C4-2B (cell line): ENCODE measurements at regions not wholly inside any gene's neighbourhood (a gene's known extent, or its start where the extent isn't known, plus 50 kb on each side); places are given as distances from the start of the nearest gene placed in this dataset.

Experiments
- H3K27ac ChIP-seq: fragments of 450-650 bp; 2 replicates; pipeline ENCODE4 v1.5.1; 2017
- ZFX ChIP-seq: fragments of 450-650 bp; IDR thresholded peaks from 2 replicates; pipeline ENCODE4 v1.6.1; 2017
- TF ChIP-seq, protein P1 (sequence below): fragments of 450-650 bp; conservative IDR thresholded peaks from 2 replicates; pipeline ENCODE4 v1.5.1; 2017; ENCODE audit warnings: mild to moderate bottlenecking

DNA sequence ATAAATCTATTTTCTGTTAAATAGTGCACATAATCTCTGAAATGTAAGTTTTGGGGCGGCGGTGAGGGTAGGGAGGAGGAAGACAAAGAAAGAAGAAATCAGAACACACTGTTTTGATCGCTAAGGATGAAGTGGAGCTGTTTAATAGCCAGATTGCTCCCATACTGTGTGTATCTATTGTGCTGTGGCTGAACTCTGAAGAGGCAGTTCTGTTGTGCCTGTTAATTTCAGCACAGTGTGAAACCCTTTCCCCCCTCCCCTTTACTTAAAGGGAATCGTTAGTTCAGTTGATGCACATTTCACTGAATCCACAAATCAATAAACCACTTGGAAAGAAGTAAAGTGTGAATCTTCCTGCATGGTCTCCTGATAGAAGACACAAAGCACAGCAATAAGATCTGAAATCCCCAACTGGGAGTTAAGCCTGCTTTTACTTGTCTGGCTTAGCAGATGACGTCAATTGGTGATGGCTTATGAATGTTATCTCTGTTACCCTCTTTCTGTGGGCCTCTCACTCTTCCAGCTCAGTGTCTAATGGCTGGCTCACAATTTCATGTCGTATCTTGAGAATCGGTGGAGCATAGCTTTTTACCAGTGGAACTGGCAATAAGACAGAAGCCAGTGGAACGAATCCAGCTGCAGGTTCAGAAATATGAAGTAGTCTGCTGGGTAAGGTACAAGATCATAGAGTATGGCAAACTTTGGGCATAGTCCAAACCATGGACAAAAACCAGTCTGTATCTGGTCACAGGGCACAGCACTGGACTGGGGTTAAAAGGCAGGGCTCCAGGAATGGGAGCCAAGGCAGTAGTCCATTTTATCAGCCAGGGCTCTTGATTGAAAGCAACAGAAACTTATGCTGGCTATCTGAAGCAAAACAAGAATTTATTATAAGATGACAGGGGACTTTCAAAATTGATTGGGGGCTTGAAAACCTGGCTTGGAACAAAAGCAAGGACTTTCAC lies 413.5 kb upstream of the SEL1L start:
- no peak overlapping the region for H3K27ac ChIP-seq
- no peak for TF ChIP-seq ZFX
- TF ChIP-seq, protein P1, sequence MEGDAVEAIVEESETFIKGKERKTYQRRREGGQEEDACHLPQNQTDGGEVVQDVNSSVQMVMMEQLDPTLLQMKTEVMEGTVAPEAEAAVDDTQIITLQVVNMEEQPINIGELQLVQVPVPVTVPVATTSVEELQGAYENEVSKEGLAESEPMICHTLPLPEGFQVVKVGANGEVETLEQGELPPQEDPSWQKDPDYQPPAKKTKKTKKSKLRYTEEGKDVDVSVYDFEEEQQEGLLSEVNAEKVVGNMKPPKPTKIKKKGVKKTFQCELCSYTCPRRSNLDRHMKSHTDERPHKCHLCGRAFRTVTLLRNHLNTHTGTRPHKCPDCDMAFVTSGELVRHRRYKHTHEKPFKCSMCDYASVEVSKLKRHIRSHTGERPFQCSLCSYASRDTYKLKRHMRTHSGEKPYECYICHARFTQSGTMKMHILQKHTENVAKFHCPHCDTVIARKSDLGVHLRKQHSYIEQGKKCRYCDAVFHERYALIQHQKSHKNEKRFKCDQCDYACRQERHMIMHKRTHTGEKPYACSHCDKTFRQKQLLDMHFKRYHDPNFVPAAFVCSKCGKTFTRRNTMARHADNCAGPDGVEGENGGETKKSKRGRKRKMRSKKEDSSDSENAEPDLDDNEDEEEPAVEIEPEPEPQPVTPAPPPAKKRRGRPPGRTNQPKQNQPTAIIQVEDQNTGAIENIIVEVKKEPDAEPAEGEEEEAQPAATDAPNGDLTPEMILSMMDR: no peak

GRCh38 chr14:81952917-81953316 lies 419.3 kb upstream of the SEL1L start:
- no peak overlapping the region for H3K27ac ChIP-seq
- no peak for TF ChIP-seq ZFX
- TF ChIP-seq, protein P1: no peak

DNA sequence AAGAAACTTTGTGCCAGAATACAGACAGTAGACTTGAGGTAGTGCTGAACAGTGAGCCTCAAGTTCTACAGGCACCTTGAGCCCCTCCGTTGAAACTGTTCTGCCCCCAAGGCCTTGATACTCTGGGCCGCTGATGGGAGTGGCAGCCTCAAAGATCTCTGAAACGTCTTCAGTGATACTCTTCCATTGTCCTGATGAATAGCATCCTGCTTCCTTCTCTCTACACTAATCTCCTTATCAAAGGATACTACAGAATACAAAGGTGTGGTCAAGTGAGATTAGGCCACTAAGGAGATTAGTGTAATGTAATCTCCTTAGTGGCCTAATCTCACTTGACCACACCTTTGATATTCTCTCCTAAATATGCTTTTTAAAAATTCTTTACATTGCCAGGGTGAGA lies 419.8 kb upstream of the SEL1L start:
- TF ChIP-seq, protein P1: no peak
- TF ChIP-seq ZFX: no peak
- no peak overlapping the region for H3K27ac ChIP-seq

GRCh38 chr14:81955123-81955522 lies 421.5 kb upstream of the SEL1L start:
- TF ChIP-seq ZFX: no peak
- TF ChIP-seq, protein P1: no peak
- no peak overlapping the region for H3K27ac ChIP-seq

GRCh38 chr14:81960781-81961180 lies 427.1 kb upstream of the SEL1L start:
- no peak for TF ChIP-seq ZFX
- TF ChIP-seq, protein P1: no peak
- H3K27ac ChIP-seq: no peak overlapping the region

DNA sequence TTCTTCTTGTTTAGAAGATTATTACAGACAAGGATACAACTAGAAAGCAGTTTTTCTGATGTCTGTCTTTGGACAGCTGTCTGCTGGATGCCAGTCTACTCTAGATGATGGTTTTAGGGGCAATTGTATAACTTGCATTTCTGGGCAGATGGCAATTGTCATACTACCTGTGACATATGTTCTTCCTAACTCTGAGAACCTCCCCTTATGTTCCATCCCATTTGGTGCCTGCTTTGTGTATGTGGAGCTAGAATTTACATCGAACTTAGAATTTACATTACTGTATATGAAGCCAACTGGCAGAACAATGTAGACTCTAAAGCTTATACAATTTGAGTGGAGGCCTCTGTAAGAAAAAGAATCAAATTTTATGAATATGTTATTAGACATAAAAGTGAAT lies 430.2 kb upstream of the SEL1L start:
- no peak overlapping the region for H3K27ac ChIP-seq
- TF ChIP-seq, protein P1: no peak
- TF ChIP-seq ZFX: no peak

GRCh38 chr14:81970307-81970706 lies 436.7 kb upstream of the SEL1L start:
- TF ChIP-seq, protein P1: no peak
- no peak for TF ChIP-seq ZFX
- H3K27ac ChIP-seq: no peak overlapping the region
